ENCODE measurements at regions not wholly inside any gene's neighbourhood (a gene's known extent, or its start where the extent isn't known, plus 50 kb on each side); places are given as distances from the start of the nearest gene placed in this dataset.

DNA sequence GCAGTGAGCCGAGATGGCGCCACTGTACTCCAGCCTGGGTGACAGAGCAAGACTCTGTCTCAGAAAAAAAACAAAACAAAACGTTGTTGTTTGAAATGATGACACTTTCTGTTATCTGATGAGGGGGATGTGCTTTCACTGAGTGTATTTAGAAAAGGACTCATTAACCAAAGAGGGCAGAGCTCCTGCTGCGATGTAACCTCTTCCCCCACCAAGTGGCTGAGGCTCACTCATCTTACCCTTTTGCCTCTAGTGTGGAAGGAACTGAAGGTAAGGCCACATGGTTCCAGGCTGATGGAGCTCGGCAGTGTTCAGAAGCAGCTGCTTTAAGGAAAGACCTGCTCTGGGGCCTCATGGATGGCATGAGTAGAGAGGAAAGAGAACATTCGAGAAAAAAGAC, 105.7 kb upstream of the RUNX1 start:
- no peak for DNase-seq (ENCODE audit: low read depth in 2 of 3, low spot score in 2 of 3)

DNA sequence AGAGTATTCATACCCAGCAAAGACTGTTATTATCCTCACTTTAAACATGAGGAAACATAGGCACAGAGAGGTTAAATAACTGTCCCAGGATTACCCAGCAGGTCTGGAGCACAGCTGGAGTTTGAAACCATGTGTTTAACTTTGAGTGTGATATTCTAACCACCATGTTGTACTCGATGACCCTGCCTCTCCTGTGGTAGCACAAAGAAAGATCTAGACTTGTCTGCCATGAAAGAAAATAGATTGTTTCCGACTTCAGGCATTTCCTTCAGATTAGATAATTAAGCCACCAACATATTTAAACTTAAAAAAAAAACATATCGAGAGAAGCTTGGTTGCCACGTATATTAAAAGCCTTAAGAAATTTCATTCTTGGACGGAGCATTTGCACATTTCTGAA, 104.6 kb upstream of the RUNX1 start:
- no peak for DNase-seq (ENCODE audit: low read depth in 2 of 3, low spot score in 2 of 3)

DNA sequence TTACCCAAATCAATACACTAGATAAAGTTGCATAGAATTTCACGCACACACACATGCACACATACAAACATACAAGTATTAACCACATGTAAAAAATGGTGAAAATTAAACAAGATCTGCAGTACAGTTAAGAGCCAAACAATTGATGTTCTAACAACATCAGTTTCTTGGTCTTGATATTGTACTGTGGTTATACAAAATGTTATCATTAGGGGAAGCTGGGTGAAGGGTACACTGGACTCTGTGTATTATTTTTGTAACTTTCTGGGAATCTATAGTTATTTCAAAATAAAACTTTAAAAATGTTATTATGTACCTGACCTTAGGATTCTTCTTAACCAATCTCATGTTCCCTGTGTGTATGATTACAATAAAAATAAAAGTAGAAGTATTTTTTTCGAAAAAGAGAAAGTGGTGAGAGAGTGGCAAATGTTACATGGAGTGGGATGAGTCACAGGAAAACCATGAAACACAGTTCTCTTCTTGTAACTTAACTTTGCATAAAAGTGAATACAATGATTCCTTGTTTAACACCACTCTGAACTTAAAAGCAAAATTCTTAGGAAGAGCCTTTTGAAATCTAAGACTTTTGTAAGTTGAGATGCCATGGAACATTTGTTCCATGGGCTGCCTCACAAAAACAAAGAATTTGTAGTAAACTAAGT, 101.6 kb upstream of the RUNX1 start:
- DNase-seq (ENCODE audit: low read depth in 2 of 3, low spot score in 2 of 3), result no peak

DNA sequence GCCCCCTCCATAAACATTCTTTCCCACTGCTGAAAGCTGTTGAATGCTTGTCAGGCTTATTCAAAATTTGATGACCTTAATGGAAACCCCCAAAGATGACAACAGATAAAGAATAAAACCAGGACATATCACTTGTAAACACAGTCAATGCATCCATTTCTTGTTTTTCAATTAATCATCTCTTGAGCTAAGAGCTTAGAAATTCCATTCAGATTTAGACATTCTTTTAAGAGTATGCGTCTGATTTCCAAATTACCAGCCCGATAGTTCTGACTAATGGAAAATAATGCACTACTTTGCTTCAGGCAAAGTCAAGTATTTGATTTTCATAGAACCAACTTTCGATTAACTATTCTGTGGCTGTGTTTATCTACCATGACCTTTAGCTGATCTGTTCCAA, 100.6 kb upstream of the RUNX1 start:
- no peak for DNase-seq (ENCODE audit: low read depth in 2 of 3, low spot score in 2 of 3)

DNA sequence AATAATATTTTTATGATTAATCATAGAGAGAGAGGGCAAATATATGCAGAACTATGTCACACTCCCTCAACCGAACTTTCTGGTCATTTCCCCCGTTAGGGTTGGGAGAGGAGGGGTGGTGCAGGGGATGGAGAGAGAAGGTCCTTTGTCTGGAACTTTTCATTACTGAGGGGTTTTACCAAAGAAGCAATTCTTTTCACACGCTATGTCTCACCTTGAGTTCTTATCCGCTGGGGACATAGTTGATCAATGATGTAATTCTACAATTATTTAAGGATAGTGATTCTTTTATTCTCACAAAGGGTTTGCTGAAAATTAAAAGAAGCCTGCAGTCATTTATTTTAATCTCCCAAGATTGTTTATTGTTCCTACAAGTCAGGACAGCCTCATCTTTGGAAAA, 98.3 kb upstream of the RUNX1 start:
- DNase-seq (ENCODE audit: low read depth in 2 of 3, low spot score in 2 of 3), result no peak

DNA sequence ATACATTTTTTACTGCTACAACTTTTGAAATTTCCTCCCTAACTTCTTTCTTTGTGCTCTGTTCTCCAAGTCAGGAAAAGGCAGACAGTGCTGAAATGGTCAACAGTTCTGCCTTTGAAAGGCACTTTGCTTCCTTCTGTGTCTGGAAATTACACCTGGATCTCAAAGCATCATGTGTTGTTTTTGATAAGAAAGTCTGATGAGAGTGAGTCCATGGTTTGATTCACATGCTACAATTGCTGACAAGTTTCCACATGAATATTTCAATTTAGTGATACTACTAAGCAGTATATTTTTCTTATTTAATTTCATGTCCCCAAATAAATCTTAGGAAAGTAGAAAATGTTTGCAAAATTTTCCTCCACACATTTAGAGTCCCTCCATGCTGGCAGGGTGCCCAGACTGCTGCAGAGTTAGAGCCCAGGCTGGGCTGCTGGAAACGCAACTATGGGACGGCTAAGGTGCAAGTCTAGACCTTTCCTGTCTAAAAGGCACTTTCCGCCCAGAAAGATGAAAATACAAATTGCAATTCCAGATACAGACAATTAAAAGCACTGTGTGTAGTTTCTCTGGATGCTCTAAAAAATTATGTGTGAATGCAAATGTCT, 96.6 kb upstream of the RUNX1 start:
- DNase-seq (ENCODE audit: low read depth in 2 of 3, low spot score in 2 of 3), result no peak

DNA sequence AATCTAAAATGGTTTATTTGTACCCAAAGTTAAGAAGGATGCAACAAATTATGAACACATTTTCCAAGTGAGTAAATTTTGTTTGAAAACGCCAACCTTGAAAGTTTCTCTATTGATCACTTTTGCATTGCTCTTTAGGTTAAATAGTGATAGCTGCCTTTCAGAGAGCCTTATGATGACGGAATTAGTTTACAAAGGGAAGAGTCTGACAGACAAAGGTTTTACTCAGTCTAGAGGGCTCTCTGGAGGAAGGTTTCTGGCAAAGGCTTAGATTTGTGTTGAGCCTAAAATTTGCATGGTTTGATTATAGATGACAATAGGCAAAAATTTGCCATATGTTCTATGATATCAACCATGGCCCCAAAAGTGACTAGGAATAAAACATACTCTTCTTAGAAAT, 95.9 kb upstream of the RUNX1 start:
- no peak for DNase-seq (ENCODE audit: low read depth in 2 of 3, low spot score in 2 of 3)

DNA sequence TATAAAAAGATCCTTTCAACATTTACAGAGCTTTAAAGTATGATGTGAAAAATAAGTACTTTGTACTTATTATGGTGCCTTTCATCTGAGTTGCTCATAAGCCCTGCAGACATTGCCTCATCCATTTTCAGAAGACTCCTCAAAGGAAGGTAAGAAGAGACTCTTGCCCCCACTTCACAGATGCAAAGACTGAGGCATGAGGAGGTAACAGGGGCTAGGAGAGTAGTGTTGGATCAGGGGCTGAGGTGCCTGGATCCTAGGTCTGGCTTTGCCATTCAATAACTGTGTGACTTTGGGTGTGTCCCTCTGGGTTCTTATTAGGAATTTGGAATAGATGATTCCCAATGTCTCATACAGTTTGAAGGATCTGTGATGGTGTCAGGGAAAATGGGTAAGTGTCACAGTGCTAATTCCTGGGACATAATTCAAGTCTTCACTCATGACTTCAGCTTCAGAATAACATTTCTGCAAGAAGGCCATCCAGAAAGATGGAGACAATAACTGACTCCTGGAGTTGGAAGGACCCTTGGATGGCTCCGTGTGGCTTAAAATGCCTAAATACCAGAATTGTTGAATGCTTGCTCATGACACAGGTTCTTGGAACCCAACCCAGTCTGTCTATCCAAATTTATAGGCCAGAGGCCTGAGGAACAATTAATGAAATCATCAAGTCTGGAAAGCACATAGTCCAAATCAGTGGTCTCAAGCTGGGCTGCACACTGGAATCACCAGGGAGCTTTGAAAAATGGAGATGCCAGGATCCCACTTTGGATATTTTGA, 93.1 kb upstream of the RUNX1 start:
- DNase-seq (ENCODE audit: low read depth in 2 of 3, low spot score in 2 of 3), result no peak

DNA sequence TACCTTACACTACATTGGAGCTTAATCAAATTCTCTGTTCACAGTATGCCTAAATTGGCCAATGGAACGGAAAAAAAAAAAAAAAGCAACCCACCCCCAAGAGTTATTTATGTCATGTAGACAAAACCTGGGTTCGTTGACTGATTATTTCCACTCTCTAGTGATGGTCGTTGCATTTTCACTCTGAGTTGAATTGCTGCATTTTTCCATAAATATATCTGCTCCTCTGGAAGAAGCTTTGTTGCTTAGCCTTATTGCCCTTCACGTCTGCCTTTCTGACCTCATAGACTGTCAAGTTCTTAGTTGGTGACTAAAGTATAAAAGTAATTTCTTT, 90.2 kb upstream of the RUNX1 start:
- DNase-seq (ENCODE audit: low read depth in 2 of 3, low spot score in 2 of 3), result no peak

DNA sequence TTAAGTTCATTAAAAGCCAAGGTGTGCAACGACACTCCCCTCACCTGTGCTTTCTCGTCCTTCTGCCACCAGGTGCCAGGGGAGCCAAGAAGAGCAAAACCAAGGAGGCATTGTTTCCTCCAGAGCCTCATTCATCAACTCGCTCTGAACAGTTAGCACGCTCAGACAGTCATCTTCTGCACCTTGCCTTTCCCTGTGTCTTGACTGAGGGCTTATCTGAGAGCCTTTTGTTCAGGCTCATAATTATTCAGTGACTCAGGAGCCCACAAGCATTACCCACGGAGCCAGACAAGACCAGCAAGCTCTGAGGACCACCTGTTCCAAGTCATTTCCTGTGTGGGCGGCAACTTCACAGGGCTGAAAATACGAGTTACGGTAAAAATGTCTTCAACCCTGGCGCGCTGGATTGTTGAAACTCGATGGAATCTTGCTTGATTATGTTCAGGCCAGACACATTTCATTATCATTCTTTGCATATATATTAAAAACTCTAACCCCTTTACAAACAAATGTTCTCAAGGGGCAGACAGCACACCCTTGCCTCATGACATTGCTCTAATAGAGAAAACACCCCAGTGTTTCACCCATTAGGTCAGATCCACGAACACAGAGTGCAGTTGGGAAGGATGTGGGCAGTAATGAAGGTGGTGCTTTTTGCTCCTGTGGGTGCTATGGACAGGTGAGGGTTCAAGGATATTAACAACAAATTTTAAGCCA, 89.7 kb upstream of the RUNX1 start:
- peak; percentile 22 to 55 (median 40) for DNase-seq (ENCODE audit: low read depth in 2 of 3, low spot score in 2 of 3)

DNA sequence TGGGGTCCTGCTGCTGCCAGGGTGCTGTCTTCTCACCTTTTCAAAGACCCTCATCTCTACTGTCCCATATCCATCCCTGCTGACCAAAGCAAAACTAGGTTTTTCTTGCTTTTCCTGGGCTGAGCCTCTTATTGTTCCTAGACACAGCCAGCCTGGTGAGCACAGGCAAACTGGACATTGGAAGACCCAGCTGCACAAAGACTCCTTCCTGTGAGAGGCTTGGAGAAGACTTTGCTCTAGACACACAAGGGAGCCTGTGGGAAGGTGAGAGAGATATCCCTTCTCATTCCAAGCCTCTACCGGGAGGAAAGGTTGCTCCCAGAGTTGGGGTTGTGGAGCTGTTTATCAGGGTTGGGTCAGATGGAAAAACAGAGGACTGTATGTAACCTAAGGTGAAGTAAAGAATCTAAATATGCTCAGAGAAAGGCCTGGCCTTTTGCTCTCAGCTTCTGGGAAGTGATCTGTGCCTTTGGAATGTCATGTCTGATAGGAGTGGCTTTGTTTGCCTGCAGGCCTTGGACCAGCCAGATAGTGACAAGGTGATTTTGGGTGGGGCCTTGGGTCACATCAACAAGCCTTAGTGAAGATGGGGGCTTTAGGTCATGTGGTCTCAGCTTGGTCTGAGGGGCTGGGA, 87.6 kb upstream of the RUNX1 start:
- DNase-seq (ENCODE audit: low read depth in 2 of 3, low spot score in 2 of 3), result no peak

DNA sequence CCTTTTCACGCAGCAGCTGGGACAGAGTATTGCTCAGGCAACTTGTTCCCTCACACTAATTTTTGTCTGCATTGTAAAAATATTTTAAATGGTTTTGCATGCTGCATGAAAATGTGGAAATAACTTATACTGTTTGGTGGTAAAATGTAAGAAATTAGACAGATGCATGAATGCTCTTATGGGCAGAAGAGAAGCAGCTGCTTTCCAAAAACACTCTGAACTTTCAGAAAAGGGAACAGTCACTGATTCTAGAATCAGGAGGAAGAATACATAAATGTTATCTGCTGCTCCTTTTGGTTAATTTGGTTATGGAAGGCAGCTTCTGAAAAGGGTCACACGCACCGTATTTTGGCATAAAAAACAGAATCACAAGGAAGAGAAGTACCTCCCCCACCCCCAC, 87.0 kb upstream of the RUNX1 start:
- no peak for DNase-seq (ENCODE audit: low read depth in 2 of 3, low spot score in 2 of 3)

DNA sequence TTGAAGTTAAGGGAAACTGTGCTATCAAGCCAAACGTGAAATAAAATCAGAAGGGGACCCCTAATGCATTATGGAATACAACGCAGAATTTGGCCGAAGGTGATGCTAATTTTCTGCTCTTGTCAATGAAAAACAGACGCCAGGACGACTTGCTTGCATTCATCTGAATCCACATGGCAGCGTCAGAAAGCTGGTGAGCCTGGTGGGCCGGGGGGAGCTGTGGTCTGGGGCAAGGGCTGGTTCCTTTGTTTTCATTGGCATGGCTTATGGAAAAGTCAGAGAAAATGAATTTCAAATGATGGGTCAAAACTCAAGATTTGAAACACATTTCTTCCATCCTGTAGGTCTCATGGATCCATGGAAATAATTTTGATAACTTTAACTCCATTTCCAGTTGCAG, 86.4 kb upstream of the RUNX1 start:
- no peak for DNase-seq (ENCODE audit: low read depth in 2 of 3, low spot score in 2 of 3)

DNA sequence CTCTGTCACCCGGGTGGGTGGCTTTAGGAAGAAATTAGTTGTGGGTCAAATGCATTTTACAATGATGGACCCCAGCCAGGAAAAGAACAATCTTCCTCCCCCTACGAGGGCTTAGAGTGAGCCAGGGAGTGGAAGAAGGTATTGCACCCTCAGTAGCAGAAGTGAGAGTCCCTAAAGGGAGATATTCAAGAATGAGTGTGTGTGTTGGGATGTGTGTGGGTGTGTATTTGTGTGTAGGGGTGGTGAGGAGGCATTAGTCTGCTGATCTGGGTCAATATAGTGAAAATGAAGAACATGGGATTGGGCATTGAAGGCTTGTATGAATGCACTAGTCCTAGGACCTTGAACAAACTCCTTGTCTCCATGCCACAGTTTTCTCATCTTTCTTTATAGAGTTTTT, 85.2 kb upstream of the RUNX1 start:
- DNase-seq (ENCODE audit: low read depth in 2 of 3, low spot score in 2 of 3), result no peak

DNA sequence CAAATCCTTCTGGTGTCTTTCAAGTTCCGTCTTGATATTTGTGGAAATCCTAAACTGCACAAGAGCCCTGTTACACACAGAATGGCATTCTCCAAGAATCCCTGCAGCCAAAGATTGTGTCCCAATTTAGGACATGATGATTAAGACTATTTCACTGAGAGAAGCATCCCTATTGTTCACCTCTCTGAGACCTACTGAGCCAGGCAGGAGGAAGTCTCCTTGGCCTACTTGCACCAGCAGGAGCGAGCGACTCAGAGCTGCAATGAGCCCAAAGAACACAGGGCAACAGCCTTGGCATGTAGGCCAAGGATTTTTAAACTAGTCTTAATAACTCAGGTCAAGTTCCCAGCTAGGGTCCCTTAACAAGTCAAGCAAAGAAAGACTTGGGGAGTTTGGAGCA, 79.4 kb upstream of the RUNX1 start:
- DNase-seq (ENCODE audit: low read depth in 2 of 3, low spot score in 2 of 3), result no peak

DNA sequence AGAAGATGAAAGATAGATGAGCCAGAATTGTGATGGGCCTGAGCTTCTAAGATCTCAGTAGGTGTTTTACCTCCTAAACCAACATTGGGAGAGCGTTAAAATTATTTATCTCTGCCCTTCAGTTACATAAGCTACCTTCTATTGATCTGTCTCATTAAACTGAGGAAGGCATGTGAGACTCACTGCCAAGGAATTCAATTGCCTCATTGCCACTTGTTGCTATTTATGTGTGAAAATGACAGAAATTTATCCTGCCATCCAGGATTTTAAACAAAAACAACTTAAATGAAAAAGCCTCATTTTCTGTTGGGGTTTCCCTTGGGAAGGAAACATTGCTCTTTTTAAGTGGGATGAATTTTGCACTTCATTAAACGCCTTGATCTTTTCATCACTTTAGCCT, 78.7 kb upstream of the RUNX1 start:
- DNase-seq (ENCODE audit: low read depth in 2 of 3, low spot score in 2 of 3), result no peak

DNA sequence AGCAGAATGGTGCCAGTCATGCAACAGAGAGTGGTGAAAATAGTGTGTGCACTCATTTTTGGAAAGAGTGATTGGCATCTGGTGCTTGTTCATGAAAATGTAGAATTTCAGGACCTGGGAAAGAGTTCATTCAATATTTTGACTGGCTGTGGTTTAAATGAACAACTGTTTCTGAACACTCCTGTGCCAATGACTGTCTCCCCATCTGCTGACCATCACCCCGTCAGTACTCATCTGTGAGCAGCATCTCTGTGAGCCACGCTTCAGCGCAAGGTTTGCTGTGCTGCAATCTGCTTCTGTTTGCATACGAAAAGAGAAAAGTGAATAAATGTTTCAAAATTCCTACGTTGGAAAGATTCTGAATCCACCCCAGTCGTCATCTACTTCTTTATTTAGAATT, 77.9 kb upstream of the RUNX1 start:
- no peak for DNase-seq (ENCODE audit: low read depth in 2 of 3, low spot score in 2 of 3)

DNA sequence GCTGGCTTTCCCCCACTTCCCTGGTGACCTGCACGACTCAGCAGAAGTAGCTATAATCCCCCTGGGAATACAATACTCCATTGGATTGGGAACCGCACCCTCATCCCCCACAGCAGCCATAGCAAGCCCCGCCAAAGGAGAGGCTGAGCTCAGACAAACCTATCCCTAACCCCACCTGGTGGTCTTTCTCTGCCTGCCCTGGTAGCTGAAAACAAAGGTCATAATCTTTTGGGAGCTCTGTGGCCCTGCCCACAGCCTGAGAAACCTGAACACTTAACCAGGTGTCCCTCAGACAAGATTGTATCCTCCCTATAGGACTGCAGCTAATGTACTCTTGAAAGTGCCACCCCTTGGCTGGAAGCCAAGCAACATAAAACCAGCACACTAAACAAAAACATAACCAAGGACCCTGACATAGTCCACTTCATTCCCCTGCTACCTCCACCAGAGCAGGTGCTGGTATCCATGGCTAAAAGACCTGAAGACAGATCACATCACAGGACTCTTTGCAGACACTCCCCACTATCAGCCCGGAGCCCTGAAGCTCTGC, 71.6 kb upstream of the RUNX1 start:
- no peak for DNase-seq (ENCODE audit: low read depth in 2 of 3, low spot score in 2 of 3)

DNA sequence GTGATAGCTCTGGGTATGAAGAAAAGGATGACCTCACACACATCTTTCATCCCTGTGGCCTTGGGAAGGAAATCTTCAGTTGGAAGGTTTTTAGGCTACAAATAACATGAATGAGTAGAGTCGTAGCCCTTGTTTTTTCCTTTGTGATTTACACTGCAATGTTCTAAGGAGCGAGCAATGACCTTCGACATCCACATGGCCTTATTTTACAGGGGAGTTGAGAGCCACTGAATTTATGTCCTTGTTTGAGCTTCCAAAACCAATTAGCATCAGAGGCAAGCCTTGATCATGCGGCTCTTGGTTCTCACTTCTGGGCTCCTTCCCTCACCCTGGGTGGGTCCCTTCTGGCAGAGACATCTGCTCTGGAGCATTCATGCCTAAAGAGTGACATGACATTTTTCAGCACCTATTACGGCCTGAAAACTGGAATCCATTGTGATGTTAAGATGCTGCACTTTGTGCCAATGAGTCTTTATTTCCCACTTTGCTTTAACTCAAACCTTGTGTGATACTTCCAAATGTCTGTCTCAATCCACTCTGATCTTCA, 70.5 kb upstream of the RUNX1 start:
- no peak for DNase-seq (ENCODE audit: low read depth in 2 of 3, low spot score in 2 of 3)

DNA sequence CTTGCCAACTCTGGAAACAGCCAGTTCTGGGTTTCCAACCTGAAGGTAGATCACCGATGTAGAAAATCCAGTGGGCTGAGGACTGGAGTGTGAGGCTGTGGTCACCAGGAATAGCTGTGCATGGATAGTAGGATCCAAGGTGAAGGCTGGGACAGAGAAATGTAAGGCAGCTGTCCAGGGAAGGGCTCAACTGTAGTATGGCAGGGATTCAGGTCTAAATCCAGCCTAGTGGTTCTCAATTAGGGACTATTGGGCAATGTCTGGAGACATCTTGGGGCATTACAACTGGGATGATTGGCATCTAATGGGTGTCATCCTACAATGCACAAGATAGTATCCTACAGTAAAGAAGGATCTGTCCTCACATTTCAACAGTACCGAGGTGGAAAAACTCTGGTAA, 67.7 kb upstream of the RUNX1 start:
- no peak for DNase-seq (ENCODE audit: low read depth in 2 of 3, low spot score in 2 of 3)

DNA sequence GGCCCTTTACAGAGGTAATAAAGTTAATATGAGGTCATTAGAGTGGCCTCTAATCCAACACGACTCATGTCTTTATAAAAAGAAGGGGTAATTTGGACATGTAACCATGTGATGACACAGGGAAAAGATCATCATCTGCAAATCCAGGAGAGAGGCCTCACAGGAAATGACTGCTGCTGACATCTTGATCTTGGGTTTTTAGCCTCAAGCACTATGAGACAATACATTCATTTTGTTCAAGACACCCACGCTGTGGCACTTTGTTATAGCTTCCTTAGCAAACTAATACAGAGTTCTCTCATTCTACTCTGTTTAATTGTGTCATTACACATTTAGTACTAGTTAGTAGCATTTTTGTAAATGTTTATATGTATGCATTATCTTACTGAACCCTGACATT, 64.0 kb upstream of the RUNX1 start:
- DNase-seq (ENCODE audit: low read depth in 2 of 3, low spot score in 2 of 3), result no peak

Data from activated CD8-positive, alpha-beta memory T cell treated with anti-CD3 and anti-CD28 coated beads for 48 hours (primary cell).